Right atrium auricular region (tissue), 2 donors: ENCODE measurements at regions not wholly inside any gene's neighbourhood (a gene's known extent, or its start where the extent isn't known, plus 50 kb on each side); places are given as distances from the start of the nearest gene placed in this dataset.

ENCODE experiments used
- DNase-seq: peaks from one replicate; pipeline ENCODE4 v3.0.0-alpha.2; 2019; ENCODE audit warnings: low spot score
- H3K27ac ChIP-seq, 2 donors: fragments of 200-600 bp; sonication (generic); 1 replicate in 1 of 2; 2 replicates in 1 of 2; pipeline ENCODE4 v1.5.1; 2016 to 2019
- H3K27me3 ChIP-seq, 2 donors: fragments of 200-600 bp; sonication (generic); one replicate each; pipeline versions ENCODE4 v1.5.1 to v1.6.0; 2017 to 2019
- H3K36me3 ChIP-seq: fragments of 200-600 bp; sonication (generic); one replicate; pipeline ENCODE4 v1.5.1; 2016
- H3K4me1 ChIP-seq, 2 donors: fragments of 200-600 bp; sonication (generic); one replicate each; pipeline versions ENCODE4 v1.5.1 to v1.6.0; 2017 to 2019
- H3K4me3 ChIP-seq, 2 donors: fragments of 200-600 bp; sonication (generic); 1 replicate in 1 of 2; 2 replicates in 1 of 2; pipeline ENCODE4 v1.5.1; 2017 to 2019; ENCODE audit warnings: mild to moderate bottlenecking in 1 of 2, moderate library complexity in 1 of 2
- H3K9me3 ChIP-seq, 2 donors: fragments of 200-600 bp; sonication (generic); one replicate each; pipeline ENCODE4 v1.5.1; 2019
- CTCF ChIP-seq, 2 donors: fragments of 200-600 bp; sonication (generic); IDR thresholded peaks; one replicate each; pipeline ENCODE4 v1.5.1; 2019; ENCODE audit warnings: antibody characterized with exemption in 2 of 2

- no peaks in the 10 kb centered on the region for H3K4me1 ChIP-seq
- no peak for TF ChIP-seq CTCF (IDR thresholded peaks at IDR 0.05)
- H3K9me3 ChIP-seq: no peaks in the 10 kb centered on the region
- no peaks in the 10 kb centered on the region for H3K36me3 ChIP-seq
- H3K27ac ChIP-seq: no peak overlapping the region
- no peak overlapping the region for H3K4me3 ChIP-seq
- H3K27me3 ChIP-seq: no peaks in the 10 kb centered on the region
- no peak for DNase-seq
Observed at GRCh38 chr2:217340899-217341298, 481.0 kb upstream of the TNP1 start.

- H3K4me3 ChIP-seq: no peak overlapping the region
- TF ChIP-seq CTCF (IDR thresholded peaks at IDR 0.05): no peak
- DNase-seq: no peak
- no peaks in the 10 kb centered on the region for H3K27me3 ChIP-seq
- no peaks in the 10 kb centered on the region for H3K36me3 ChIP-seq
- H3K27ac ChIP-seq: no peak overlapping the region
- H3K9me3 ChIP-seq: no peaks in the 10 kb centered on the region
- H3K4me1 ChIP-seq: no peaks in the 10 kb centered on the region
Observed at GRCh38 chr2:217340176-217340575, 480.3 kb upstream of the TNP1 start.

GRCh38 chr2:217339753-217340152, 479.9 kb upstream of the TNP1 start:
- Histone ChIP-seq H3K27me3 (no peaks in the 10 kb centered on the region), H3K4me3 (no peak overlapping the region), H3K27ac (no peak overlapping the region), H3K9me3 (no peaks in the 10 kb centered on the region), H3K36me3 (no peaks in the 10 kb centered on the region), H3K4me1 (no peaks in the 10 kb centered on the region)
- TF ChIP-seq CTCF (IDR thresholded peaks at IDR 0.05): no peak
- no peak for DNase-seq

DNA sequence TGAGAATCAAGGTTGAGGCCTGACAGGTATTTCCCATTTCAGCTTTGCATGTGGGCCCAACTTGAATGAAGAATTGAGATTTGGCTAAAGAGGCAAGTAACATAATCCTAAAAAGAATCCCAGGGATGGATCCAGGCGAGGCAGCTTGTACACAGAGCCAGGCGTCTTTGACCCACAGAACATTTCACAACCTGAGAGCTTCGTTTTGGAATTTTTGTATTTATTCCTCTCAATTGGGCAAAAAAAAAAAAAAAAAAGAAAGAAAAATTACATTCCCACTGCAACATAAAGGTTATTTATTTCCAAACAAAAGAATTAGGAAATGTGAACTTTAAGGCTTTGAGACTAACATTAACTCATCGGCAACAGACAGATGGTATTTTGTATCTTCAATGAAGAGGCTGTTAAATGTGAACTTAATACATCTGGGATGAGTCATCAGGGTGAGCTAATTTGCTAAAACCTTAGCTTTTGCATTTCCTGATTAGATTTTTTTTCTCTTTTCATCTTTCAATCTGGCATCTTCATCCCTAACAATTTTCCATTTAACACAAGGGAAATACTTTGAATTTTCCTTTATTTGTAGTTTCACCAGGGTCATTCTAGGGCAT, 478.5 kb upstream of the TNP1 start:
- DNase-seq: no peak
- no peaks in the 10 kb centered on the region for H3K4me1 ChIP-seq

GRCh38 chr2:217337771-217338170, 477.9 kb upstream of the TNP1 start:
- Histone ChIP-seq H3K27me3 (no peaks in the 10 kb centered on the region), H3K4me1 (no peaks in the 10 kb centered on the region), H3K4me3 (no peak overlapping the region), H3K27ac (no peak overlapping the region), H3K9me3 (no peaks in the 10 kb centered on the region), H3K36me3 (no peaks in the 10 kb centered on the region)
- no peak for DNase-seq
- no peak for TF ChIP-seq CTCF (IDR thresholded peaks at IDR 0.05)

More for the DNA sequence above, 478.5 kb upstream of the TNP1 start:
- no peaks in the 10 kb centered on the region for H3K27me3 ChIP-seq
- no peak overlapping the region for H3K4me3 ChIP-seq
- H3K9me3 ChIP-seq: no peaks in the 10 kb centered on the region
- H3K36me3 ChIP-seq: no peaks in the 10 kb centered on the region
- no peak for TF ChIP-seq CTCF (IDR thresholded peaks at IDR 0.05)
- H3K27ac ChIP-seq: no peak overlapping the region

- Histone ChIP-seq H3K27ac (no peak overlapping the region), H3K27me3 (no peaks in the 10 kb centered on the region), H3K4me1 (peaks cover 0 to 4% of the 10 kb centered on the region in 2 donors), H3K9me3 (no peaks in the 10 kb centered on the region), H3K36me3 (no peaks in the 10 kb centered on the region), H3K4me3 (no peak overlapping the region)
- DNase-seq: no peak
- TF ChIP-seq CTCF (IDR thresholded peaks at IDR 0.05): no peak
Observed at GRCh38 chr2:217336694-217337093, 476.8 kb upstream of the TNP1 start.
